Liver (tissue), 8 donors: ENCODE measurements at regions not wholly inside any gene's neighbourhood (a gene's known extent, or its start where the extent isn't known, plus 50 kb on each side); places are given as distances from the start of the nearest gene placed in this dataset.
A peak's percentile ranks its signal among the peaks of the same experiment; 100 is the strongest.

Source experiments
- DNase-seq: peaks from one replicate; pipeline ENCODE4 v3.0.0-alpha.2; 2017; ENCODE audit warnings: low spot score
- H3K27ac ChIP-seq, 2 donors: one replicate each; pipeline ENCODE4 v1.7.0; 2013; ENCODE audit warnings: inconsistent platforms in 2 of 2, low read length in 2 of 2, control low read depth in 1 of 2, low read depth in 1 of 2, mild to moderate bottlenecking in 1 of 2
- H3K27me3 ChIP-seq, 4 donors: one replicate each; pipeline versions ENCODE4 v1.6.1 to v1.7.0; 2013; ENCODE audit warnings: low read length in 3 of 4, inconsistent platforms in 1 of 4, mild to moderate bottlenecking in 1 of 4, moderate library complexity in 1 of 4; ENCODE audit not compliant: control insufficient read depth in 4 of 4, insufficient read depth in 4 of 4
- H3K36me3 ChIP-seq, 4 donors: one replicate each; pipeline versions ENCODE4 v1.6.1 to v1.7.0; 2013; ENCODE audit warnings: low read length in 3 of 4, mild to moderate bottlenecking in 3 of 4, low read depth in 1 of 4, moderate library complexity in 1 of 4; ENCODE audit not compliant: control insufficient read depth in 4 of 4, insufficient read depth in 3 of 4
- H3K4me1 ChIP-seq, 4 donors: one replicate each; pipeline versions ENCODE4 v1.6.1 to v1.7.0; 2013; ENCODE audit warnings: low read length in 3 of 4, mild to moderate bottlenecking in 3 of 4, moderate library complexity in 1 of 4; ENCODE audit not compliant: control insufficient read depth in 4 of 4, insufficient read depth in 4 of 4
- H3K4me3 ChIP-seq, 3 donors: one replicate each; pipeline versions ENCODE4 v1.6.1 to v1.7.0; 2013; ENCODE audit warnings: low read length in 3 of 3, control low read depth in 1 of 3, low read depth in 1 of 3, mild to moderate bottlenecking in 1 of 3
- H3K9ac ChIP-seq, 2 donors: one replicate each; pipeline ENCODE4 v1.7.0; 2013; ENCODE audit warnings: low read length in 2 of 2, mild to moderate bottlenecking in 2 of 2, moderate library complexity in 2 of 2, control low read depth in 1 of 2, low read depth in 1 of 2
- H3K9me3 ChIP-seq, 4 donors: one replicate each; pipeline versions ENCODE4 v1.6.1 to v1.7.0; 2013; ENCODE audit warnings: low read length in 3 of 4; ENCODE audit not compliant: control insufficient read depth in 4 of 4
- FOXA2 ChIP-seq: IDR thresholded peaks from 2 replicates; pipeline ENCODE4 v1.6.1; 2016; ENCODE audit warnings: antibody characterized with exemption
- GABPA ChIP-seq, 2 donors: IDR thresholded peaks in 1 of 2; conservative IDR thresholded peaks in 1 of 2; 2 replicates each; pipeline ENCODE4 v1.6.1; 2016; ENCODE audit warnings: antibody characterized with exemption in 2 of 2, mild to moderate bottlenecking in 1 of 2, moderate library complexity in 1 of 2
- HNF4A ChIP-seq, 2 donors: conservative IDR thresholded peaks; 2 replicates each; pipeline ENCODE4 v1.6.1; 2016; ENCODE audit warnings: antibody characterized with exemption in 2 of 2, mild to moderate bottlenecking in 2 of 2
- HNF4G ChIP-seq: IDR thresholded peaks from 2 replicates; pipeline ENCODE4 v1.6.1; 2016; ENCODE audit warnings: antibody characterized with exemption
- JUND ChIP-seq, 2 donors: IDR thresholded peaks; 2 replicates each; pipeline ENCODE4 v1.6.1; 2016; ENCODE audit warnings: antibody characterized with exemption in 2 of 2
- NR2F2 ChIP-seq: IDR thresholded peaks from 2 replicates; pipeline ENCODE4 v1.6.1; 2016; ENCODE audit warnings: antibody characterized with exemption
- RAD21 ChIP-seq, 2 donors: IDR thresholded peaks; 2 replicates each; pipeline ENCODE4 v1.6.1; 2016; ENCODE audit warnings: antibody characterized with exemption in 2 of 2, mild to moderate bottlenecking in 2 of 2
- RXRA ChIP-seq, 2 donors: IDR thresholded peaks; 2 replicates each; pipeline ENCODE4 v1.6.1; 2017 to 2018; ENCODE audit warnings: antibody characterized with exemption in 2 of 2, mild to moderate bottlenecking in 1 of 2
- SP1 ChIP-seq: IDR thresholded peaks from 2 replicates; pipeline ENCODE4 v1.6.1; 2018; ENCODE audit warnings: antibody characterized with exemption, mild to moderate bottlenecking
- TAF1 ChIP-seq: conservative IDR thresholded peaks from 2 replicates; pipeline ENCODE4 v1.6.1; 2016; ENCODE audit warnings: antibody characterized with exemption, mild to moderate bottlenecking
- YY1 ChIP-seq: IDR thresholded peaks from 2 replicates; pipeline ENCODE4 v1.6.1; 2016; ENCODE audit warnings: antibody characterized with exemption, mild to moderate bottlenecking
- WGBS: extraction: QIAGEN DNeasy Blood & Tissue Kit; methylation state at CpG from one replicate; pipeline ENCODE4 v1.1.7; 2013; 5-methylcytosine and 5-hydroxymethylcytosine counted together
- TF ChIP-seq, protein P1 (sequence below): fragments of 150-350 bp; IDR thresholded peaks from 2 replicates; pipeline ENCODE4 v1.5.1; 2017; ENCODE audit warnings: improper control_type of control experiment, low read depth, low read length; ENCODE audit not compliant: missing input control
- TF ChIP-seq, protein P2 (sequence below): IDR thresholded peaks from 2 replicates; pipeline ENCODE4 v1.6.1; 2016; ENCODE audit warnings: antibody characterized with exemption
- TF ChIP-seq, protein P3 (sequence below): IDR thresholded peaks from 2 replicates; pipeline ENCODE4 v1.6.1; 2016; ENCODE audit warnings: antibody characterized with exemption, mild to moderate bottlenecking
- TF ChIP-seq, protein P4 (sequence below): IDR thresholded peaks from 2 replicates; pipeline ENCODE4 v1.6.1; 2016; ENCODE audit warnings: antibody characterized with exemption
- donor health status: healthy.
- donor health status: healthy.
- donor health status: healthy.
- donor health status: healthy.
- donor health status: healthy.

DNA sequence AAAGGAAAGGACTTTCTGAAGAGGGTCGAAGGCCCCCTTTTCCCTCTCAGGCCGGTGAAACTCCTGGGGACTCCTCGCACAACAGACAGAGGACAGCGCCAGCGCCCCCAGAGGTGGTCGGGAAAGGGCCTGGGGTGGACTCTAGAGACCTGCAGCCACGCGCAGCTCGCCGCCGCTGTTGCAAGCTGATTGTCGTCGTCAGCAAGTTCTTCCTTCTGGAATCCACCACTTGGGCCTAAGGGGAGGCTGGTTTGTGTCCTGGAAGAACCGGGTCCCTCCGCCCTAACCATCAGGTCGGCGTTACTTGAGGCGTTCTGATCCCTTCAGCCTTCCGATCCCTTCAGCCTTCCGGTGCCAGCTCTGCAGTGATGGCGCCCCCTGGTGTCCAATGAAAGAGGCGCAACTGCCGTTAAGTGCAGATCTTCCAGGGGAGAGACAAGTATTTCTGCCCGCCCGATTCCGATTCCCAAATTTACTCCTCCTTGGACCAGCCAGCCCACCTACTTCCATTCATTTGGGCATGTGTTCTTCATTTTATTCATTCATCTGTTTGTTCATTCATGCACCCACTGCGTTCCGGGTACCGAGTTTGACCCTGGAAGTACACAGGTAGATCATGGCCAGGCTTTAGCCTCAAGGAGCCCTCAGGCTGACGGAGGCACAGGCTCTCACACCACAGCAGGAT is 77.2 kb upstream of the SLC6A11 start:
- Histone ChIP-seq H3K27ac (no peak overlapping the region), H3K4me3 (peak overlapping the region in 2 of 3 donors; percentile 10 to 15), H3K27me3 (peaks cover 0 to 11% (median 5%) of the 10 kb centered on the region in 4 donors), H3K9me3 (peaks cover 0 to 3% (median 1%) of the 10 kb centered on the region in 4 donors), H3K9ac (no peak overlapping the region), H3K4me1 (peaks cover 0 to 4% (median 2%) of the 10 kb centered on the region in 4 donors), H3K36me3 (no peaks in the 10 kb centered on the region)
- 4% methylated on average over 30 of the region's 30 CpGs for WGBS
- peak; percentile 78 for DNase-seq
- TF ChIP-seq, protein P1, sequence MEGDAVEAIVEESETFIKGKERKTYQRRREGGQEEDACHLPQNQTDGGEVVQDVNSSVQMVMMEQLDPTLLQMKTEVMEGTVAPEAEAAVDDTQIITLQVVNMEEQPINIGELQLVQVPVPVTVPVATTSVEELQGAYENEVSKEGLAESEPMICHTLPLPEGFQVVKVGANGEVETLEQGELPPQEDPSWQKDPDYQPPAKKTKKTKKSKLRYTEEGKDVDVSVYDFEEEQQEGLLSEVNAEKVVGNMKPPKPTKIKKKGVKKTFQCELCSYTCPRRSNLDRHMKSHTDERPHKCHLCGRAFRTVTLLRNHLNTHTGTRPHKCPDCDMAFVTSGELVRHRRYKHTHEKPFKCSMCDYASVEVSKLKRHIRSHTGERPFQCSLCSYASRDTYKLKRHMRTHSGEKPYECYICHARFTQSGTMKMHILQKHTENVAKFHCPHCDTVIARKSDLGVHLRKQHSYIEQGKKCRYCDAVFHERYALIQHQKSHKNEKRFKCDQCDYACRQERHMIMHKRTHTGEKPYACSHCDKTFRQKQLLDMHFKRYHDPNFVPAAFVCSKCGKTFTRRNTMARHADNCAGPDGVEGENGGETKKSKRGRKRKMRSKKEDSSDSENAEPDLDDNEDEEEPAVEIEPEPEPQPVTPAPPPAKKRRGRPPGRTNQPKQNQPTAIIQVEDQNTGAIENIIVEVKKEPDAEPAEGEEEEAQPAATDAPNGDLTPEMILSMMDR: peak; percentile 70
- TF ChIP-seq RAD21 (IDR thresholded peaks at IDR 0.05) (peak; percentile 80 to 90), NR2F2 (no peak)

- Histone ChIP-seq H3K27ac (no peak overlapping the region), H3K4me3 (no peak overlapping the region), H3K9ac (no peak overlapping the region), H3K9me3 (no peaks in the 10 kb centered on the region), H3K27me3 (peaks cover 0 to 11% (median 5%) of the 10 kb centered on the region in 4 donors), H3K4me1 (peaks cover 0 to 4% (median 2%) of the 10 kb centered on the region in 4 donors), H3K36me3 (no peaks in the 10 kb centered on the region)
- no peak for DNase-seq
- 64% methylated on average over 4 of the region's 4 CpGs for WGBS
- no peak for TF ChIP-seq FOXA2
- TF ChIP-seq RXRA (IDR thresholded peaks at IDR 0.05): no peak
- TF ChIP-seq, protein P2, sequence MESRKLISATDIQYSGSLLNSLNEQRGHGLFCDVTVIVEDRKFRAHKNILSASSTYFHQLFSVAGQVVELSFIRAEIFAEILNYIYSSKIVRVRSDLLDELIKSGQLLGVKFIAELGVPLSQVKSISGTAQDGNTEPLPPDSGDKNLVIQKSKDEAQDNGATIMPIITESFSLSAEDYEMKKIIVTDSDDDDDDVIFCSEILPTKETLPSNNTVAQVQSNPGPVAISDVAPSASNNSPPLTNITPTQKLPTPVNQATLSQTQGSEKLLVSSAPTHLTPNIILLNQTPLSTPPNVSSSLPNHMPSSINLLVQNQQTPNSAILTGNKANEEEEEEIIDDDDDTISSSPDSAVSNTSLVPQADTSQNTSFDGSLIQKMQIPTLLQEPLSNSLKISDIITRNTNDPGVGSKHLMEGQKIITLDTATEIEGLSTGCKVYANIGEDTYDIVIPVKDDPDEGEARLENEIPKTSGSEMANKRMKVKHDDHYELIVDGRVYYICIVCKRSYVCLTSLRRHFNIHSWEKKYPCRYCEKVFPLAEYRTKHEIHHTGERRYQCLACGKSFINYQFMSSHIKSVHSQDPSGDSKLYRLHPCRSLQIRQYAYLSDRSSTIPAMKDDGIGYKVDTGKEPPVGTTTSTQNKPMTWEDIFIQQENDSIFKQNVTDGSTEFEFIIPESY: no peak
- TF ChIP-seq YY1: no peak
- TF ChIP-seq, protein P3, sequence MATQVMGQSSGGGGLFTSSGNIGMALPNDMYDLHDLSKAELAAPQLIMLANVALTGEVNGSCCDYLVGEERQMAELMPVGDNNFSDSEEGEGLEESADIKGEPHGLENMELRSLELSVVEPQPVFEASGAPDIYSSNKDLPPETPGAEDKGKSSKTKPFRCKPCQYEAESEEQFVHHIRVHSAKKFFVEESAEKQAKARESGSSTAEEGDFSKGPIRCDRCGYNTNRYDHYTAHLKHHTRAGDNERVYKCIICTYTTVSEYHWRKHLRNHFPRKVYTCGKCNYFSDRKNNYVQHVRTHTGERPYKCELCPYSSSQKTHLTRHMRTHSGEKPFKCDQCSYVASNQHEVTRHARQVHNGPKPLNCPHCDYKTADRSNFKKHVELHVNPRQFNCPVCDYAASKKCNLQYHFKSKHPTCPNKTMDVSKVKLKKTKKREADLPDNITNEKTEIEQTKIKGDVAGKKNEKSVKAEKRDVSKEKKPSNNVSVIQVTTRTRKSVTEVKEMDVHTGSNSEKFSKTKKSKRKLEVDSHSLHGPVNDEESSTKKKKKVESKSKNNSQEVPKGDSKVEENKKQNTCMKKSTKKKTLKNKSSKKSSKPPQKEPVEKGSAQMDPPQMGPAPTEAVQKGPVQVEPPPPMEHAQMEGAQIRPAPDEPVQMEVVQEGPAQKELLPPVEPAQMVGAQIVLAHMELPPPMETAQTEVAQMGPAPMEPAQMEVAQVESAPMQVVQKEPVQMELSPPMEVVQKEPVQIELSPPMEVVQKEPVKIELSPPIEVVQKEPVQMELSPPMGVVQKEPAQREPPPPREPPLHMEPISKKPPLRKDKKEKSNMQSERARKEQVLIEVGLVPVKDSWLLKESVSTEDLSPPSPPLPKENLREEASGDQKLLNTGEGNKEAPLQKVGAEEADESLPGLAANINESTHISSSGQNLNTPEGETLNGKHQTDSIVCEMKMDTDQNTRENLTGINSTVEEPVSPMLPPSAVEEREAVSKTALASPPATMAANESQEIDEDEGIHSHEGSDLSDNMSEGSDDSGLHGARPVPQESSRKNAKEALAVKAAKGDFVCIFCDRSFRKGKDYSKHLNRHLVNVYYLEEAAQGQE: no peak
- TF ChIP-seq NR2F2: no peak
- TF ChIP-seq TAF1: no peak
- TF ChIP-seq SP1: no peak
- TF ChIP-seq, protein P4, sequence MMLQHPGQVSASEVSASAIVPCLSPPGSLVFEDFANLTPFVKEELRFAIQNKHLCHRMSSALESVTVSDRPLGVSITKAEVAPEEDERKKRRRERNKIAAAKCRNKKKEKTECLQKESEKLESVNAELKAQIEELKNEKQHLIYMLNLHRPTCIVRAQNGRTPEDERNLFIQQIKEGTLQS: no peak
- TF ChIP-seq, protein P1: no peak
- no peak for TF ChIP-seq GABPA (IDR thresholded peaks at IDR 0.05 in 1 of 2, conservative IDR thresholded peaks at IDR 0.05 in 1 of 2)
- TF ChIP-seq HNF4A (conservative IDR thresholded peaks at IDR 0.05): no peak
- no peak for TF ChIP-seq HNF4G
- no peak for TF ChIP-seq RAD21 (IDR thresholded peaks at IDR 0.05)
- TF ChIP-seq JUND (IDR thresholded peaks at IDR 0.05): no peak
Observed at GRCh38 chr3:10740954-10741353, 75.1 kb upstream of the SLC6A11 start.
